ENCODE measurements at regions not wholly inside any gene's neighbourhood (a gene's known extent, or its start where the extent isn't known, plus 50 kb on each side); places are given as distances from the start of the nearest gene placed in this dataset.

GRCh38 chr1:102821707-102822106, 286.6 kb downstream of the COL11A1 start:
- TF ChIP-seq EZH2 (IDR thresholded peaks at IDR 0.05) (no peak), POLR2AphosphoS5 (IDR thresholded peaks at IDR 0.05; ENCODE audit: borderline replicate concordance, low read depth, low read length) (no peak), FOXP2 (optimal IDR thresholded peaks at IDR 0.05; ENCODE audit: control extremely low read depth, extremely low read length, insufficient read depth) (no peak)
